GM12872 (cell line): ENCODE measurements at regions not wholly inside any gene's neighbourhood (a gene's known extent, or its start where the extent isn't known, plus 50 kb on each side); places are given as distances from the start of the nearest gene placed in this dataset.

Experiments used
- TF ChIP-seq, protein P1 (sequence below): IDR thresholded peaks from 3 replicates; pipeline ENCODE4 v1.5.1; 2011; ENCODE audit warnings: low read depth, mild to moderate bottlenecking, low read length, moderate library complexity; ENCODE audit not compliant: insufficient read depth

DNA sequence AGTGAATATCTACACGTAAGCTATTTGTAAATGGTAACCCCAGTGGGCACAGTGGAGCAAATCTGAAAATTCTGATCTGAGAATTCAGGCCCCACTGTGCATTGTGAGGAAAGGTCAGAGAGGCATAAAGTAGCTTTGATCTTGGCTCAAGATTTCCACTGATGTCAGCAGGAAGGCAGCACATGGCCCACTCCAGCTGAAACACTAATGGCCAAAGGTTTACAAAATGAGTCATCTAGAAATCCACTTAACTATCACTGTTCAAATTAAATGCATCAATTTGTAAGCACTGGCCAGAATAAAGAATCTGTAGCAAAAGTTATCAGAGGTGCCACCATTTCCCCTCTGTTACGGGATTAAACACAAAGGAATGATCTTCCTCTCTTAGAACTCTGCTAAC is 191.6 kb downstream of the C9orf152 start:
- TF ChIP-seq, protein P1, sequence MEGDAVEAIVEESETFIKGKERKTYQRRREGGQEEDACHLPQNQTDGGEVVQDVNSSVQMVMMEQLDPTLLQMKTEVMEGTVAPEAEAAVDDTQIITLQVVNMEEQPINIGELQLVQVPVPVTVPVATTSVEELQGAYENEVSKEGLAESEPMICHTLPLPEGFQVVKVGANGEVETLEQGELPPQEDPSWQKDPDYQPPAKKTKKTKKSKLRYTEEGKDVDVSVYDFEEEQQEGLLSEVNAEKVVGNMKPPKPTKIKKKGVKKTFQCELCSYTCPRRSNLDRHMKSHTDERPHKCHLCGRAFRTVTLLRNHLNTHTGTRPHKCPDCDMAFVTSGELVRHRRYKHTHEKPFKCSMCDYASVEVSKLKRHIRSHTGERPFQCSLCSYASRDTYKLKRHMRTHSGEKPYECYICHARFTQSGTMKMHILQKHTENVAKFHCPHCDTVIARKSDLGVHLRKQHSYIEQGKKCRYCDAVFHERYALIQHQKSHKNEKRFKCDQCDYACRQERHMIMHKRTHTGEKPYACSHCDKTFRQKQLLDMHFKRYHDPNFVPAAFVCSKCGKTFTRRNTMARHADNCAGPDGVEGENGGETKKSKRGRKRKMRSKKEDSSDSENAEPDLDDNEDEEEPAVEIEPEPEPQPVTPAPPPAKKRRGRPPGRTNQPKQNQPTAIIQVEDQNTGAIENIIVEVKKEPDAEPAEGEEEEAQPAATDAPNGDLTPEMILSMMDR: no peak

DNA sequence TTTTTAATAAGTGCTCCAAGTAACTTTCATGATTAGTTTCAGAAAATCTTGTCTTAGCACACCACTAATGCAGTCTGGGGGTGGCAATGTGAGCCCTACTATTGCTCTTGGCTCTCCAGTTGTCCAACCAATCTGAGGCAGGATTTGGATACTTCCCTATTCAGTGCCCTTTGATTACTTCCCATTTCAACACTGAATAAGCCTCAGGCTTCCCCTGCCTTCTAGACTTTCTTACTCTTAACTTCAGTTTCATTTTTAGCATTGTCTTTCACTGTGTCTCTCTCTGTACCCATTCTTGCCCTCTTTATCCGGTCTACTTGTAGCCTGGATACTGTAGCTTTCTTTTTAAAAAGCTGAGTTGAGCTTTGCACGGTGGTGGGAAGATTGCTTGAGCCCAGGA is 186.1 kb downstream of the C9orf152 start:
- TF ChIP-seq, protein P1: no peak

DNA sequence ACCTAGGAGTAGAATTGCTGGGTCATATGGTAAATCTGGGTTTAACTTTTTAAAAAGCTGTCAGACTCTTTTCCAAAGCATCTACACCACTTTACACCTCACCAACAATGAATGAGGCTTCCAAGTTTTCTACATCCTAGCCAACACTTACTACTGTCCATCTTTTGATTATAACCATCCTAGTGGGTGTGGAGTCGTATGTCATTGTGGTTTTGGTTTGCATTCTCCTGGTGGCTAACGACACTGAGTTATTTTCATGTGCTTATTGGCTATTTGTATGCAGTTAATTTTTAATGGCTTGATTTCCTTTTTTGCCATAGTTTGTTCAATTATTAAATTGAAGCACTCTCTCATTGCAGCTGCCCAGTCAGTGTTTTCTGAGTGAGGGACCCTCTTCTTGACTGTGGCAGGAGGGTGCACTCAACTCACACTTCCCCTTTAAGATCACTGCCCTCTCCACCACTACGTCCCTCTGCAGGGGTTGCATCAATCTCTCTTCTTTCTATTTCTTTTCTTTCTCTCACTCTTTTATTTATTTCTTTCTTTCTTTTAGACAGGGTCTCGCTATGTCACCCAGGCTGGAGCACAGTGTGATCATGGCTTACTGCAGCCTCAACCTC is 182.3 kb downstream of the C9orf152 start:
- TF ChIP-seq, protein P1: no peak

DNA sequence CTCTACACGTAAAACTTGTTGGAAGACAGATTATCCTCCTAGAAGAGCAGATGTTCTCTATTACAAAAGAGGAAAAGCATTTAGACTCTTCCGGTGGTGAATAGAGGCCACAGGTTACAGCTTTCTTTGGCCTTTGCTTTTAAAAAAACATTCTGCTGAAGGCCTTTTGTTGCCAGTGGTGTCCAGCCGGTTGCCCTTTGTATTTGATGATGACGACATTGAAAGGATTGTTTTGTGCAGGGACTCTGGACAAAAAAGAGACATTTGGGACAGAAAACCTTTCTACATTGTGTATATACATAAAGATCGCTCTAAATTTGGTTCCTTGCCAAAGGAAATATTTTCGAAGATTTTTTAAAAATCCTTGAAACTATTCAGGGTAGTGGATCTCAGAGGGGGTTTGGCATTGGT is 180.3 kb downstream of the C9orf152 start:
- TF ChIP-seq, protein P1: no peak

DNA sequence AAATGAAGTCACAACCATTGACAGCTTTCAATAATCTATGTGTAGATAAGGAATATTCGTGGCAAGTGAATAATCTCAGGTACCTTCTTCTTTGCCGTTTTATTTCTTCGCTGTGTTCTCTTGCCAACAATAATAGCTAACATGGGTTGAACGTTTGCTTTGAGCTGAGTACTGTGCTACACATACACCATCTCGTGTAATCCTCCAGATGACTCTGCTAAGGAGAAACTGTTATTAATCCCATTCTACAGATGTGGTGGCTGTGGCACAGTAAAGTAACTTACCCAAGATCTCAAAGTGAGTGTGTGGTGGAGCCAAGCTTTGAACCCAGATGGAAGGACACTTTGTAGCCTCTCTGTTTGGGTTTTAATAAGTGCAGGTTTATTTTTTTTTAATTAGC is 179.7 kb downstream of the C9orf152 start:
- TF ChIP-seq, protein P1: no peak

DNA sequence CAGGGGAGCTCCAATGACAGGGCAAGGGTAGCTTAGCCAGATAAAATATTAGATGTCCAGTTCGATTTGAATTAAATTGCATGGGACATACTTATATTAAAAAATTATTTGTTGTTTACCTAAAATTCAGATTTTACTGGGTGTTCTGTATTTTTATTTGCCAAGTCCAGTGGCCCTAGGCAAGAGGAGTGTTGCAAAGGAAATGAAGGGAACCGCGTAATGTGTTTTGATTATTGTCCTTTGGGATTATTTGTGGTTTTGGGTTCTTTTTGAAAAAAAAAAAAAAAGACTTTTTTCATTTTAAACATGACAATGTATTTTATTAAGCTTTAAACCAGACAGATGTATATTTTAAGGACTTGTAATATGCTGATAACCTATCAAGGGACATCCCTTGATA is 179.3 kb downstream of the C9orf152 start:
- TF ChIP-seq, protein P1: no peak

DNA sequence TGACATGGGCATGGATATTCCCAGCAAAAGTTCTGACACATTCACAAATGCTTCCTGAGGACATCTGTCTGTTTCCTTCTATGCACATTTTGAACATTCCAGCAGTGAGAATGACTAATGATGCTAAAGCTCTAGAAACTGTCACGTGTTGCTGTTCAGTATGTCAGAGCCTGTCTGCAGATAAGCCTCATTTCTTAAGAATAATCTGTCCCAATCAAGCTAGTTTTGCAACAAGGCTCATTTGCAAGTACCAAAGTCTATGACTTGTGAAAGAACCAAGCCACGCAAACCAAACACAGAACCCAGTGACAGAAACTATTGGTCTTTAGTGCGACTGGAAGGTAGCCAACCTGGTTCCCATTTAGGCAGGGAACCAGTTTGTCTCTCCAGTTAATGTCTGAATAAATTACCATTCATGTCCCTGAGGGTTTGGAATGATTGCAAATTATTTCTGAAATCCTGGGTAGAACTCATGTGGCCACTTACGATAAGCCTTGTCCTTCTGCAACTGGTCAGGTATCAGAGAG is 178.5 kb downstream of the C9orf152 start:
- TF ChIP-seq, protein P1: no peak
